KMS-11 (cell line): ENCODE measurements at regions not wholly inside any gene's neighbourhood (a gene's known extent, or its start where the extent isn't known, plus 50 kb on each side); places are given as distances from the start of the nearest gene placed in this dataset.

Experiments
- H2AFZ ChIP-seq: fragments of 200-600 bp; sonication (generic); 2 replicates; pipeline ENCODE4 v1.6.1; 2016; ENCODE audit warnings: antibody characterized with exemption, mixed run types, low read depth
- H3K27ac ChIP-seq: fragments of 200-600 bp; sonication (generic); 2 replicates; pipeline ENCODE4 v1.6.1; 2016; ENCODE audit warnings: mild to moderate bottlenecking, mixed run types
- H3K27me3 ChIP-seq: fragments of 200-600 bp; sonication (generic); 2 replicates; pipeline ENCODE4 v1.6.1; 2017; ENCODE audit warnings: mild to moderate bottlenecking, low read depth, mixed run types, moderate library complexity; ENCODE audit not compliant: insufficient read depth
- H3K36me3 ChIP-seq: fragments of 200-600 bp; sonication (generic); 2 replicates; pipeline ENCODE4 v1.6.1; 2017; ENCODE audit warnings: mild to moderate bottlenecking, mixed run types; ENCODE audit not compliant: insufficient read depth
- H3K4me1 ChIP-seq: fragments of 200-600 bp; sonication (generic); 2 replicates; pipeline ENCODE4 v1.6.1; 2016; ENCODE audit warnings: mild to moderate bottlenecking, low read depth, mixed run types; ENCODE audit not compliant: poor library complexity, severe bottlenecking
- H3K4me2 ChIP-seq: fragments of 200-600 bp; sonication (generic); 2 replicates; pipeline ENCODE4 v1.7.0; 2016; ENCODE audit warnings: mild to moderate bottlenecking, mixed run types
- H3K4me3 ChIP-seq: fragments of 200-600 bp; sonication (generic); IDR thresholded peaks from 2 replicates; pipeline ENCODE4 v1.6.1; 2017; ENCODE audit warnings: low read depth, low read length, mixed read lengths; ENCODE audit not compliant: insufficient read depth
- H3K79me2 ChIP-seq: fragments of 200-600 bp; sonication (generic); 2 replicates; pipeline ENCODE4 v1.6.1; 2016; ENCODE audit warnings: low read depth, mixed run types; ENCODE audit not compliant: insufficient read depth
- H3K9ac ChIP-seq: fragments of 200-600 bp; sonication (generic); 2 replicates; pipeline ENCODE4 v1.6.1; 2016; ENCODE audit warnings: mild to moderate bottlenecking, mixed run types
- H4K20me1 ChIP-seq: fragments of 200-600 bp; sonication (generic); 2 replicates; pipeline ENCODE4 v1.6.1; 2016; ENCODE audit warnings: mild to moderate bottlenecking, mixed run types; ENCODE audit not compliant: insufficient read depth
- TF ChIP-seq, protein P1 (sequence below): fragments of 200-600 bp; sonication (generic); conservative IDR thresholded peaks from 2 replicates; pipeline ENCODE4 v1.6.1; 2017; ENCODE audit warnings: low read depth, mild to moderate bottlenecking, antibody characterized with exemption, low read length, moderate library complexity, mixed read lengths

DNA sequence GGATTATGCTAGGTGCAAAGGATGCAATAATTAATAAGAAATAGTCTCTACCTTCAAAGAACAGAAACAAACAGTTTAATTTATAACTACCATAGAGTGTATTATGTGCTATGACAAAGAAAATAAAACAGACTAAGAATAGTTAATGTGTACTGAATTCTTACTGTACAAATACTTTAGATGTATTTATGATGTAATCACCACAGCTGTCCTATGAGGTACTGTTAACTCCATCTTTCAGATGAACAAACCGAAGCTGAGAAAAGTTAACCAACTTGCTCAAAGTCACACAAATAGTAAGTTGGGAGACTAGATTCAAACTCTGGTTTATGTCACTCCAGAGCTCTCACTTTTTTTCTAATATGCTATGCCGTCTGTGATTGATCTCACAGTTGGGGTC lies 77.0 kb upstream of the FGGY start:
- peaks cover 5% of the 10 kb centered on the region for H3K4me1 ChIP-seq

DNA sequence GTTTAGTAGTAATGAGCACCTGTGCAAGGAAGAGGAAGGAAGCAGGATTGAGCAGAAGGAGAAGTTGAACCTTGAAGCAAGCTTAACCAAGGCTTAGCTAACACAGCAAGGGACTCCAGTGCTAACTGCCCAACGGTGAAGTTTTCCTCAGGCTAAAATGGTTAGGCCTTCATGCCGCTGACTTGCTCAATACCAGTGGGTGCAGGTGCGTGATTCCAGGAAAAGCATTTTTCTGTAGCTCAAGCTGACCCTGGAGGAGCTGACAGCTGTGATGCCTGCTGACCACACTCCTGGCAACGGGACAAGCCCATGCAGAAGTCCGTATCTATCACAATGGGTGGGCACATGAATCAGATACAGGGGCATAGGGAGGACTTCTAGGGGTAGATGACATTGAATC lies 76.5 kb upstream of the FGGY start:
- Histone ChIP-seq H3K27me3 (no peaks in the 10 kb centered on the region), H3K4me2 (no peak overlapping the region), H3K4me1 (peaks cover under 1% of the 10 kb centered on the region), H4K20me1 (no peaks in the 10 kb centered on the region), H3K27ac (no peak overlapping the region), H3K79me2 (no peaks in the 10 kb centered on the region), H3K9ac (no peak overlapping the region), H3K4me3 (no peak overlapping the region), H3K36me3 (no peaks in the 10 kb centered on the region), H2AFZ (no peak overlapping the region)
- TF ChIP-seq, protein P1, sequence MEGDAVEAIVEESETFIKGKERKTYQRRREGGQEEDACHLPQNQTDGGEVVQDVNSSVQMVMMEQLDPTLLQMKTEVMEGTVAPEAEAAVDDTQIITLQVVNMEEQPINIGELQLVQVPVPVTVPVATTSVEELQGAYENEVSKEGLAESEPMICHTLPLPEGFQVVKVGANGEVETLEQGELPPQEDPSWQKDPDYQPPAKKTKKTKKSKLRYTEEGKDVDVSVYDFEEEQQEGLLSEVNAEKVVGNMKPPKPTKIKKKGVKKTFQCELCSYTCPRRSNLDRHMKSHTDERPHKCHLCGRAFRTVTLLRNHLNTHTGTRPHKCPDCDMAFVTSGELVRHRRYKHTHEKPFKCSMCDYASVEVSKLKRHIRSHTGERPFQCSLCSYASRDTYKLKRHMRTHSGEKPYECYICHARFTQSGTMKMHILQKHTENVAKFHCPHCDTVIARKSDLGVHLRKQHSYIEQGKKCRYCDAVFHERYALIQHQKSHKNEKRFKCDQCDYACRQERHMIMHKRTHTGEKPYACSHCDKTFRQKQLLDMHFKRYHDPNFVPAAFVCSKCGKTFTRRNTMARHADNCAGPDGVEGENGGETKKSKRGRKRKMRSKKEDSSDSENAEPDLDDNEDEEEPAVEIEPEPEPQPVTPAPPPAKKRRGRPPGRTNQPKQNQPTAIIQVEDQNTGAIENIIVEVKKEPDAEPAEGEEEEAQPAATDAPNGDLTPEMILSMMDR = no peak

More for the DNA sequence above, 77.0 kb upstream of the FGGY start:
- Histone ChIP-seq H3K4me2 (no peak overlapping the region), H2AFZ (no peak overlapping the region), H3K27ac (no peak overlapping the region), H4K20me1 (no peaks in the 10 kb centered on the region), H3K9ac (no peak overlapping the region), H3K79me2 (no peaks in the 10 kb centered on the region), H3K36me3 (no peaks in the 10 kb centered on the region), H3K4me3 (no peak overlapping the region), H3K27me3 (no peaks in the 10 kb centered on the region)
- TF ChIP-seq, protein P1 = no peak

DNA sequence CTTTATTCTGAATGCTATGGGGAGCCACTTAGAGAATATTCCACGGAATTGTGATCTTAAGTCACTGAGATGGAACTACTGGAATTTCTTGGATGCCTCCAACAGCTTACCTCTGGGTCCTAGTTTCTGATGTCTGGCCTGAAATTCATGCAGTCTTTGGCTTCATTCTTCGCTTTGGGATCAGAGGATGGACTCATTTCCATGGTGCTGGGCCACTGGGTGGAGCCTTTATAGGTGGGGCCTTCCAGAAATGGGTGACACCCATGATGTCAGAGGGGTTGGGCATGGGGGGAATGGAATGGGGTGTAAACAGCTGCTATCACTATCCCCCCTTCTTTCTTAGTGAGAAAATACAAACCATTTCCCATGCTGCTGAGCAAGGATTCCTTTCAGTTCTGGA lies 73.7 kb upstream of the FGGY start:
- TF ChIP-seq, protein P1 = no peak
- no peaks in the 10 kb centered on the region for H3K4me1 ChIP-seq
- H3K36me3 ChIP-seq = no peaks in the 10 kb centered on the region
- H3K27ac ChIP-seq = no peak overlapping the region
- H2AFZ ChIP-seq = no peak overlapping the region
- no peak overlapping the region for H3K9ac ChIP-seq
- no peaks in the 10 kb centered on the region for H4K20me1 ChIP-seq
- no peaks in the 10 kb centered on the region for H3K27me3 ChIP-seq
- H3K4me3 ChIP-seq = no peak overlapping the region
- H3K4me2 ChIP-seq = no peak overlapping the region
- no peaks in the 10 kb centered on the region for H3K79me2 ChIP-seq

DNA sequence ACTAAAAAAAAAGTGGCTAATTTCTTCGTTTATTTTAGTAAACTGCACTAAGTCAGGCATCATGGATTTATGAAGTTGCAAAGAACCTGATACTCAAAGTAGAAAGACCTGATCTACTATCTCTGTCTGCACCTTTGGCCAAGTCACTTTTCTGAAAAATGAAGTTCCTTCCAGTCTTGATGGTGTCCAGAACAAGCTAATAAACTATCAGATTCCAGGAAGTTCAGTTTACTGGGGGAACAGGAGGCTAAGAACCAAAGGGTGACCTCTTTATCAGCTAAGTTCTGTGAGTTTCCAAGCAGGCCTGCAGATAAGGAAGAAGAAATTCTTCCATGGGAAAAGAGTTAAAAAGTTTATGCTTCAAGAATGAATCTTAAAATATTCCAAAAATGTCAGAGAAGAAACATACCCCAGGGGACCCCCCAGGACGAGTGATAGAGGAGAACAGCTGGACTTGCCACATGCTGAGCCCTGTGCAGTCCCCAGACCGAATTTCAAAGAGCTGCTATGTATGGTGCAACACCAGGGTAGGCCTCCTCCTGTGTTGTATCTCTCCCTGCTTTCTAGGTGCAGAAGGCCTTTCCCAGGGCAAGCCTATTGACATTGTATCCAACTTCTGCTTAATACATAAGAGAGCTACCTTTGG lies 72.8 kb upstream of the FGGY start:
- Histone ChIP-seq H3K9ac (no peak overlapping the region), H3K4me2 (no peak overlapping the region), H3K27ac (no peak overlapping the region), H3K27me3 (no peaks in the 10 kb centered on the region), H3K79me2 (no peaks in the 10 kb centered on the region), H4K20me1 (no peaks in the 10 kb centered on the region), H2AFZ (no peak overlapping the region), H3K4me3 (no peak overlapping the region), H3K4me1 (no peaks in the 10 kb centered on the region), H3K36me3 (no peaks in the 10 kb centered on the region)
- TF ChIP-seq, protein P1 = no peak
